GM06990 (cell line): ENCODE measurements at regions not wholly inside any gene's neighbourhood (a gene's known extent, or its start where the extent isn't known, plus 50 kb on each side); places are given as distances from the start of the nearest gene placed in this dataset.

ENCODE experiments used
- DNase-seq: peaks from one replicate; pipeline ENCODE4 v3.0.0-alpha.2; 2011; ENCODE audit not compliant: insufficient read length; ENCODE audit errors: extremely low read depth
- H3K27me3 ChIP-seq: replicated peaks from 2 replicates; pipeline ENCODE4 v1.6.0; 2011; ENCODE audit warnings: low read length; ENCODE audit not compliant: control insufficient read depth, insufficient read depth
- H3K36me3 ChIP-seq: 2 replicates; pipeline ENCODE4 v1.5.1; 2011; ENCODE audit warnings: low read length; ENCODE audit not compliant: control insufficient read depth, insufficient read depth
- H3K4me3 ChIP-seq: replicated peaks from 2 replicates; pipeline ENCODE4 v1.5.1; 2011; ENCODE audit warnings: low read depth, mild to moderate bottlenecking, control low read depth, low read length
- TF ChIP-seq, protein P1 (sequence below): IDR thresholded peaks from 2 replicates; pipeline ENCODE4 v1.5.1; 2011; ENCODE audit warnings: low read length, control low read depth, mild to moderate bottlenecking, inconsistent platforms; ENCODE audit not compliant: insufficient read depth, poor library complexity, severe bottlenecking

DNA sequence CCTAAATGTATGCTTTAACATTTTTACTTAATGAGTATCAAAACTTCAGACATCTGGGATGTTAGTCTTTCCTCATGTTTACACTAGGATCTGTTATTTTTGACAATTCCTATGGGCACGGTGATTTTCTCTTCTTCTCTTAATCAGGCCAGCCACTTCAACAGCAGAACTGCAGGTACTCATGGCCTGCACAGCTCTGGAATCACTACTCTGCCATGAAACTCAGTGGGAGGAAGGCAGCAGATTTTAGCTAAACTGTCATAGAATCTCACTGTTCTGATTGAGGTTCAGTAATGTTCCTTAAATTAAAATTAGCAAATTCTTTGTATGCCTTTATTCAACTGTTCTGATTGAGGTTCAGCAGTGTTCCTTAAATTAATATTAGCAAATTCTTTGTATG, 1083.0 kb downstream of the SLITRK5 start:
- Histone ChIP-seq H3K27me3 (no peaks in the 10 kb centered on the region), H3K36me3 (no peaks in the 10 kb centered on the region), H3K4me3 (no peak overlapping the region)
- TF ChIP-seq, protein P1, sequence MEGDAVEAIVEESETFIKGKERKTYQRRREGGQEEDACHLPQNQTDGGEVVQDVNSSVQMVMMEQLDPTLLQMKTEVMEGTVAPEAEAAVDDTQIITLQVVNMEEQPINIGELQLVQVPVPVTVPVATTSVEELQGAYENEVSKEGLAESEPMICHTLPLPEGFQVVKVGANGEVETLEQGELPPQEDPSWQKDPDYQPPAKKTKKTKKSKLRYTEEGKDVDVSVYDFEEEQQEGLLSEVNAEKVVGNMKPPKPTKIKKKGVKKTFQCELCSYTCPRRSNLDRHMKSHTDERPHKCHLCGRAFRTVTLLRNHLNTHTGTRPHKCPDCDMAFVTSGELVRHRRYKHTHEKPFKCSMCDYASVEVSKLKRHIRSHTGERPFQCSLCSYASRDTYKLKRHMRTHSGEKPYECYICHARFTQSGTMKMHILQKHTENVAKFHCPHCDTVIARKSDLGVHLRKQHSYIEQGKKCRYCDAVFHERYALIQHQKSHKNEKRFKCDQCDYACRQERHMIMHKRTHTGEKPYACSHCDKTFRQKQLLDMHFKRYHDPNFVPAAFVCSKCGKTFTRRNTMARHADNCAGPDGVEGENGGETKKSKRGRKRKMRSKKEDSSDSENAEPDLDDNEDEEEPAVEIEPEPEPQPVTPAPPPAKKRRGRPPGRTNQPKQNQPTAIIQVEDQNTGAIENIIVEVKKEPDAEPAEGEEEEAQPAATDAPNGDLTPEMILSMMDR = no peak
- DNase-seq = no peak

DNA sequence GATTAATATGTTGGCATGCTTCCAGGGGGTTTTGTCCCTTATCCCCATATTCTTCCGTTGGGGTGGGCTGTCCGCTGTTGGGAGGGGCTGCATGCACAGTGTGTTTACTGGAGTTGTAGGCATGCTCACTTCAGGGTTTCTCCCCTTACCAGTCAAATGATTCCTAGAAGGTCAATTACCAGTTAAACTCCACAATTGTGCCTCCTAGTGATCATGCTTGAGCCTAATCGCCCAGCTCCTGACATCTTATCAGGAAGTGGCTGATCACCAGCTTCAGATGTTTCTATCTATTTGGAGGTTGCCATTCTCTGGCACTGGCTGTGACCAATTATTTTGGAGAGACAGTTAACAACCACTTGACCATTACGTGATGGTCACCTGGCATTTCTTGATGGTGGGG, 1090.0 kb downstream of the SLITRK5 start:
- DNase-seq = no peak
- H3K36me3 ChIP-seq = no peaks in the 10 kb centered on the region
- TF ChIP-seq, protein P1 = no peak
- H3K27me3 ChIP-seq = no peaks in the 10 kb centered on the region
- H3K4me3 ChIP-seq = no peak overlapping the region

DNA sequence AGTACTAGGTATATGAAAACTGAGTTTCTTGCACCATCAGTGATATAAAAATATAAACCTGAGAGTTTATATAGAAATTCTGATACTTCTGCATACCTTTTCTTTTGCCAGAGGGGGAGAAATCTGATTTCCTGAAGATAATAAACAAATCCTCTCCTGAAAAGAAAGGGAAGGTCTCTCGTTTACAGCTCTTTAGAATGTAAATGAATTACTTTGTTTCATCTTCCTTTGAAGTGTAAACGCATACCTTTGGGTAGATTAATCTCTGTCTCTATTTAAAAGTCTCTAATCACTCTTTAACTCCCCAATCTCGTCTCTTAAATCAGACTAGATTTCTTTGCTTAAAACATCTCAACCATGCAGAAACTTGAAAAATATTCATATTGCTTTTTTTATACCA, 1092.9 kb downstream of the SLITRK5 start:
- TF ChIP-seq, protein P1 = no peak
- DNase-seq = no peak
- Histone ChIP-seq H3K27me3 (no peaks in the 10 kb centered on the region), H3K36me3 (no peaks in the 10 kb centered on the region), H3K4me3 (no peak overlapping the region)

DNA sequence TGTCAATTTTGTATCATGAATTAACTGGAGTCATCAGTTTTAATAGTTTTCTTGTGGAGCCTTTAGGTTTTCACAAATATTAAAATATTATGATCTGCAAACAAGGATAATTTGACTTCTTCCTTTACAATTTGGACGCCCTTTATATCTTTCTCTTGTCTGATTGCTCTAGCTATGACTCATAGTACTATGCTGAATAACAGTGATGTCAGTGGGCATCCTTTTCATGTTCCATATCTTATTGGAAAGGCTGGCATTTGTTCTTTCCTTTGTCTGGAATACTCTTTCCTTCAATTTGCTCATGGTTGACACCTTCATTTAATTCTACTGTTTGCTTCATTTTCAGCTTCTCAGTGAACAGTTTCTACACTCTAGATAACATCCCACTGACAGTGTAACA, 1129.3 kb downstream of the SLITRK5 start:
- TF ChIP-seq, protein P1 = no peak
- Histone ChIP-seq H3K36me3 (no peaks in the 10 kb centered on the region), H3K27me3 (no peaks in the 10 kb centered on the region), H3K4me3 (no peak overlapping the region)
- no peak for DNase-seq

DNA sequence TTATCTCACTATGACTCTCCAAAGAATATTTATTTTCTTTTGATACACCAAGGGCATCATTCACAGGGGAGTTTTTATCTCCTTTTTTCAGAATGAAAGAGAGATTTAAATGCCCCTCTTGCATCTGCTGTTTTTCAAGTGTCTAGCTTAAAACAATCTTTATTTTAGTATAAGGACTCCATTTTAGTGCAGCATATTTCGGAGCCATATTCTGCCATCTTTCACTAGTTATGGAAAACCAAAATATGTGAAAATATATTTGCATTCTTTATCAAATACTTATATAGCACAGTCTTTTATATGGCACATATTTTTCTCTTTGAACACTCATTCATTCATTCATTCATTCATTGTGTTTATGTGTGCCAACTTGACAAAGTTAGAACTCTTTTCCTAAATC, 1130.2 kb downstream of the SLITRK5 start:
- DNase-seq = no peak
- Histone ChIP-seq H3K27me3 (no peaks in the 10 kb centered on the region), H3K36me3 (no peaks in the 10 kb centered on the region), H3K4me3 (no peak overlapping the region)
- TF ChIP-seq, protein P1 = no peak

DNA sequence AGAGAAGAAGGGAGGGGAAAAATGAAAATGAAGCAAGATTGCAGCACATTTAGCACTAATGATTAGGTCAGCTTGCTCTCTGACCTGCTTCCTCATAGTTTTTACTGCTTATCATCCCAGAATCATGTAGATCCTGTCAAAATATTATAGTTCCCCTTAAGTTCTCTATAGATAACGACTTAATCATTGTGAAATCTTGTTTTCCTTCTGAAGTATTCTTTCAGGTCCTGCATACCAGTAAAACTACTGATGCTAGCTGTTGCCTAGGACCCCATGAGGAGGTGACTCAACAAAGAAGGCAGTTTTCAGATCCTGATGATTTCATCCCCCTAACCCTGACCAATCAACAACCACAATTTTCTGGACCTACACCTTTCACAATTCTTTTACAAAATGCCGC, 1131.7 kb downstream of the SLITRK5 start:
- H3K27me3 ChIP-seq = no peaks in the 10 kb centered on the region
- TF ChIP-seq, protein P1 = no peak
- DNase-seq = no peak
- H3K36me3 ChIP-seq = no peaks in the 10 kb centered on the region
- H3K4me3 ChIP-seq = no peak overlapping the region
